ENCODE measurements at regions not wholly inside any gene's neighbourhood (a gene's known extent, or its start where the extent isn't known, plus 50 kb on each side); places are given as distances from the start of the nearest gene placed in this dataset.
"Not testable (repeated sequence)": the region's sequence is repeated elsewhere in the genome, so short reads cannot be mapped to it uniquely, and the experiment has no call there.

DNA sequence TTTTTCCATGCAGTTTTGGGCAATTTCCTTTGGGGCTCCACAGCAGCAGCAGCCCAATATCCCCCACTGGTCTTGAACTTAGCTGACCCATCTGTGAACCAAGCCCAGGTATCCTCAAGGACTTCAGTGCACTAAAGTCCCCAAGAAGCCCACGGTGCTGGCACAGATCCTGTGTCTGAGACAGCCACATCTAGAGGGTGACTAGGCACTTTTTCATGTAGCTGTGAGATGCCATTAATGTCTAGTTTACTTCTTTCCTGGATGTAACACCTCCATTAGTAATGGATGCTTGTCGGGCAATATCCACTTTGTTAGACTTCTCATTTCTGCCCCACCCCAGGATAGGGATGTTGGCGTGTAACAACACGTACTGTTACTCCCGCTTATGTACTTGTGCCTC is 117.9 kb downstream of the GPCPD1 start:
- TF ChIP-seq POLR2A (IDR thresholded peaks at IDR 0.05; ENCODE audit: low read depth, low read length) (no peak), TAF1 (IDR thresholded peaks at IDR 0.05; ENCODE audit: borderline replicate concordance, low read depth, low read length) (no peak), POLR2AphosphoS5 (IDR thresholded peaks at IDR 0.05; ENCODE audit: low read depth, low read length) (no peak)
- no peak for DNase-seq (ENCODE audit: insufficient read length)
- no peak for FAIRE-seq

DNA sequence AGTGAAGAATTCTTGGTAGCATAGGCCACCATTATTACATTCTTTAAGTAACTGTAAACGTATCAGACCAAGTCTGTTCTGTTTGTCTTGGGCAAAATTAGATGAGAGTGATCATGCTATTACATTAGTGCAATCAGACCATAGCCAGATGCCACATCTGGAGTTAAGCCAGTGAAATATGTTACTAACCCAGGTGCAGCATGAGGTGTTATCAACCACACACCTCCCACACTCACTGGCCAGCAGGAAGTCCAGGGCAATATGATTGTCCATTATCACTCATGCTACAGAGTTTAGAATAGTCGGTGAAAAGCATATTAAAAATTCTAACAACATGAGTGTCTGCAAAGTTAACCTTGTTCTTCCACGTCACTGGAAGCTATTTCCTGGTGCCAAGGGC is 119.4 kb downstream of the GPCPD1 start:
- FAIRE-seq (no peak), DNase-seq (ENCODE audit: insufficient read length) (no peak)
- no peak for TF ChIP-seq POLR2A (IDR thresholded peaks at IDR 0.05; ENCODE audit: low read depth, low read length)
- no peak for TF ChIP-seq TAF1 (IDR thresholded peaks at IDR 0.05; ENCODE audit: borderline replicate concordance, low read depth, low read length)
- no peak for TF ChIP-seq POLR2AphosphoS5 (IDR thresholded peaks at IDR 0.05; ENCODE audit: low read depth, low read length)

DNA sequence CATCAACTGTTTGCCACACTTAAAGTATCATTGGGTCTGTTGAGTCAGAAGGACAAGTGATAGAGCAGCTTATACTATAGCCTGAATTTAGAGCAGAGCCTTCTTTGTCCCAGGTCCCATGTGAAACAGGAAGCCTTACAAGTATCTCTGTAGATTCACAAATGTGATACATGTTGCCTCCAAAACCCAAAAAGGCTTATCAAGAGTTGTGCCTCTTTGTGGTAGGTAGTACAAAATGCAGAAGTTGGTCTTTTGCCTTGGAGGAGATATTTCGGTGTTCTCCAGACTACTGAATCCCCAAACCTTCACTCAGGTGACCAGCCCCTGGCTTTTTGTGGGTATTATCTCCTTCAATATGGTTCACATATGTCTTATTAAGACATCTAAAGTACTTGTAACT is 121.2 kb downstream of the GPCPD1 start:
- TF ChIP-seq POLR2AphosphoS5 (IDR thresholded peaks at IDR 0.05; ENCODE audit: low read depth, low read length): no peak
- no peak for TF ChIP-seq TAF1 (IDR thresholded peaks at IDR 0.05; ENCODE audit: borderline replicate concordance, low read depth, low read length)
- TF ChIP-seq POLR2A (IDR thresholded peaks at IDR 0.05; ENCODE audit: low read depth, low read length): no peak
- no peak for FAIRE-seq
- DNase-seq (ENCODE audit: insufficient read length): no peak

DNA sequence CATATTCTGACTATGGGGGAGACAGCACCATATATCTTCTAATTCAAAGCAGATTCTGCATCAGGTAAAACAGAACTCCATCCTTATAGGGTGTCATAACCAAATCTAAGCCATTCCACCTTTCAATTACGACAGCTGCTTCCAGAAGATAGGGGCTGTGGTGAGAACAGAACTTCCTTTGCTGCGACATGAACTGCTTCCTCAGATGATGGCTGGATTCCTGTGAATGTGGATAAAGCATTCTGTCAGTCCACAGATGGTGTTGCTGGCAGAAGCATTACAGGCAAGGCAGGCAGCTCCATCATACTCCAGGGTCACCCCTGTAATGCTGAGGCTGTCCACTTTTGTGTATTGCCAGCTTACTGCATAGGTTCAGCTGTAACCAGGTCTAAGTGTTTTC is 122.0 kb downstream of the GPCPD1 start:
- FAIRE-seq (peak; percentile 46), DNase-seq (ENCODE audit: insufficient read length) (no peak)
- TF ChIP-seq TAF1 (IDR thresholded peaks at IDR 0.05; ENCODE audit: borderline replicate concordance, low read depth, low read length): no peak
- no peak for TF ChIP-seq POLR2AphosphoS5 (IDR thresholded peaks at IDR 0.05; ENCODE audit: low read depth, low read length)
- TF ChIP-seq POLR2A (IDR thresholded peaks at IDR 0.05; ENCODE audit: low read depth, low read length): no peak

DNA sequence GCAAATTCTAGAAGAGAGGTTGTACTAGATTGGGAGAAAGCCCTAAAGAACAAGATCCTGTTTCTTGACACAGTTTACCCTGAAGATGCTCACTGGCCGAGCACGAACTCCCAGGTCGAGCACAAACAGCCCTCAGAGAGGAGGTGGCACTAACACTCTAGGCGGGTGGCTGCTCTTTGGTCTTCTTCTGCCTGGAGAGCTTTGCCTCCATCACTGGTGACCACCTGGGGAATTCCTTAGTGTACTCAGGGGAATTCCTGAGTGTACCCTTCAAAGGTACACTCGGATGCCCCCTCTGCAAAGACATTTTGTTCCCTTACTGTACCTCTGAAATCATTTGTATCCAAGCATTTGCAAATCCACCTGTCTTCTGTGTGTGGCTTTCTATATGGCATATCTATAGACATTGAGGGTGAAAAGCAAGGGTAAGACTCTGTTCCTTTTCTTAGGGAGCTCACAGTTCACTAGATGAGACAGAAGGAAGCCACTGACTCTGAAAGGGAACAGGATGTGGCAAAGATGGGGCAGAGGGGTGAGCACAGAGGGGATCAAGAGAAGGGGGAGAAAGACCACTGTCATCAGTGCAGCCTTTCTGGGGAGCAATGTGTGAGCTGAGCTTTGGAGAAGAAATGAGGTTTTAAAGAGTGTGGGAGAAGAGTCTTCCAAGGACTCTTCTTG is 124.3 kb downstream of the GPCPD1 start:
- TF ChIP-seq POLR2A (IDR thresholded peaks at IDR 0.05; ENCODE audit: low read depth, low read length) (no peak), TAF1 (IDR thresholded peaks at IDR 0.05; ENCODE audit: borderline replicate concordance, low read depth, low read length) (no peak), POLR2AphosphoS5 (IDR thresholded peaks at IDR 0.05; ENCODE audit: low read depth, low read length) (no peak)
- FAIRE-seq: peak; percentile 75
- DNase-seq (ENCODE audit: insufficient read length): no peak

DNA sequence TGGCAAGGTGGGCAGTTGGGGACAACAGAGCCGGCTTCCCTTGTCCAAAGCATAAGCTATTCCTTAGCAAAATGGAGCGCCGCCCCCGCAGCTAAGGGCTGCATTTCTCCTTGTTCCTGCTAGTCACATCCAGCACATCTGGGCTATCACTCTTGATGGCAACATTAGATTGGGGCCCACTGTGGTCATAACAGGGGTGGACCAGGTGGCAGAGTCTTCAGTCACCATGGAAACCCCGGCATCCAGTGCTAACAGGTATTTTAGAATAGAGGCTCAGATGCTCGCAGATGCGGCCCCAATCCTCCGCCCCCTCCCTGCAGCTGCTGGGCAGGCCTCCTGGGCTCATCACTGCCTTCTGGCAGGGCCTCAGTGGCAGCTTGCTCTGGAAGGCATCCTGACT is 125.9 kb downstream of the GPCPD1 start:
- TF ChIP-seq TAF1 (IDR thresholded peaks at IDR 0.05; ENCODE audit: borderline replicate concordance, low read depth, low read length): no peak
- no peak for TF ChIP-seq POLR2A (IDR thresholded peaks at IDR 0.05; ENCODE audit: low read depth, low read length)
- no peak for TF ChIP-seq POLR2AphosphoS5 (IDR thresholded peaks at IDR 0.05; ENCODE audit: low read depth, low read length)
- no peak for FAIRE-seq
- no peak for DNase-seq (ENCODE audit: insufficient read length)

DNA sequence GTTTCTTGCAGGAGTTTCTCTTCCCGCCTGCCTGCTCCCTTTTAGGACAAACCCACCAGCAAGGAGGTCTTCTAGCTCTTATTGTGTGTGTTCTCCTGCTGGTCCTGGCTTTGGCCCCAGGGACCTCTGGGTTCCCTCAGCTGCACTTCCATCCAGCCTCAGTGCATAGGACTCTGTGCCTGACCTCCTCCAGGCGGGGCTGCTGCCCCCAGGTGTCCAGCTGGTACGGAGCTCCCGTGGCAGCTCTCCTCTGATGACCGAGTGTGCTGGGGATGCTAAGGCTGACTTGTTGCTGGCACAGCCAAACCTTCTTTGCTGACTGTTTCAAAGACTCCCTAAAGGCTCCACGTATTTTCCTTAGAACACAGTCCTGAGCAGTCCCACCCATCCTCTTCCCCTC is 126.5 kb downstream of the GPCPD1 start:
- FAIRE-seq: no peak
- TF ChIP-seq POLR2A (IDR thresholded peaks at IDR 0.05; ENCODE audit: low read depth, low read length) (no peak), TAF1 (IDR thresholded peaks at IDR 0.05; ENCODE audit: borderline replicate concordance, low read depth, low read length) (no peak), POLR2AphosphoS5 (IDR thresholded peaks at IDR 0.05; ENCODE audit: low read depth, low read length) (no peak)
- DNase-seq (ENCODE audit: insufficient read length): no peak

DNA sequence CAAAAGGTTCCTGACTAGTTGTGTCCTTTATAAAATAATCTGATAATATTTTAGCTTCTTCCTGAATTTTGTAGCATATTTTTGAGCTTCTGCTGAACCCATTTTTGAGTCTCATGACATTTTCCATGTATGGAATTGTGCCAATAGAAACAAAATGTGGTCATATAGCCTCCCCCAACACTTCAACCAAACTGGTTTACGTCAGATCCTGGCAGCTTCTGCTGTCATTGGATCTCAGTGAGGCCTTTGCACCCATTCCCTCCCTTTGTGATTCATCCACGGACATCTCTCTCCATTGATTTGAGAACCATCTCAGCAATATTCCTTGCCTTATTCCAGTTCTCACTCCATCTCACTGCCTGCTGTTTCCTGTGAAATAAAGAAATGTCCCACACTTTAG is 128.0 kb downstream of the GPCPD1 start:
- FAIRE-seq: no peak
- no peak for DNase-seq (ENCODE audit: insufficient read length)
- TF ChIP-seq TAF1 (IDR thresholded peaks at IDR 0.05; ENCODE audit: borderline replicate concordance, low read depth, low read length) (no peak), POLR2A (IDR thresholded peaks at IDR 0.05; ENCODE audit: low read depth, low read length) (no peak)

DNA sequence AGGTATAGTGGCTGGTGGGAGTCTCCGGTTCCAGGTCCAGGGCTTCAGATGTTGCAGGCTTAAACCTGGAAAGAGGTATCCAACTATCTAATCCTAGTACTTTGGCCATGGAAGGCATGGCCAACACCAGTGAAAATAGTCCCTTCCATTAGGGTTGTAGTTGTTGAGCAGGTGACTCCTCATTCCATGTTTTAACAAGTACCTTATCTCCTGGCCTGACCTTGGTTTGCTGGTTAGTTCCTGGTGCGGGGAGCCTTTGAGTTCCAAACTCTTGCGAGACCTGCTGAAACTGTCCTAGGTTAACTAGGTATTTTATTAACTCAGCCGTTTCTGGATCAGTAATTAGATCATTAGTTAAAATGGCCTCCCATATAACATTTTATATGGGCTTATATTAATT is 128.9 kb downstream of the GPCPD1 start:
- DNase-seq (ENCODE audit: insufficient read length): no peak
- no peak for FAIRE-seq
- TF ChIP-seq TAF1 (IDR thresholded peaks at IDR 0.05; ENCODE audit: borderline replicate concordance, low read depth, low read length): no peak
- no peak for TF ChIP-seq POLR2A (IDR thresholded peaks at IDR 0.05; ENCODE audit: low read depth, low read length)
- no peak for TF ChIP-seq POLR2AphosphoS5 (IDR thresholded peaks at IDR 0.05; ENCODE audit: low read depth, low read length)

DNA sequence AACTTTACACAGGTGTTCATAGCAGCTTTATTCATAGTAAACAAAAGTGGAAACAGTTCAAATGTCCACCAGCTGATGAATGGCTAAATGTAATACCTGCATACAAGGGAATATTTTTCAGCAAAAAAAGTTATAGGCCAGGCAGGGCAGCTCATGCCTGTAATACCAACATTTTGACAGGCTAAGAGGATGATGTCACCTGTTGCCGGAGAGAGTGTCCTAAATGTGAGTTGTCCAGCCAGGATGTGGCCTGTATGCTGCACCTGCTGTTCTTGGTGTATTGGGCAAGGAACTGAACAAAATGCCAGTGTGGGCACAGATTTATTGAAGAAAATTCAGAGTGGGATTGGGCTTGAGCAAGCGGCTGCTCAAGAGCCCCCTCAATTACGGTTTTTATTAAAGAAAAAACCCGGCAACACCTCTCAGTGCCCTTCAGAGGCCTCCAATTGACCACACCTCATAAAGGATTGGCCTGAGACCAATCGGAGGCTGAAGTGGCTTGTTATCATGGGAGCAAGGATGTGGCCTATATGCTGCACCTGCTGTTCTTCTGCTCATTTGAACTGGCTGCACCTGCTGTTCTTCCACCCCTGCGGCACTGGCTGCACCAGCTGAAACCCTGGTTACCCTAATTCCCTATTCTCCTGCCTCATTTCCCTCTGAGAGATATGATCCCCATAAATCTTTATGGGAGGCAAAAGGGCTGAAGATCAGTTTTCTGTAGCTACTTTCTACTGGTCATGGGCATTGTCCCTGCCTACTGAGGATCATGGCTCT is 129.8 kb downstream of the GPCPD1 start:
- no peak for TF ChIP-seq TAF1 (IDR thresholded peaks at IDR 0.05; ENCODE audit: borderline replicate concordance, low read depth, low read length)
- no peak for TF ChIP-seq POLR2A (IDR thresholded peaks at IDR 0.05; ENCODE audit: low read depth, low read length)
- no peak for TF ChIP-seq POLR2AphosphoS5 (IDR thresholded peaks at IDR 0.05; ENCODE audit: low read depth, low read length)
- DNase-seq (ENCODE audit: insufficient read length) (no peak), FAIRE-seq (no peak)

DNA sequence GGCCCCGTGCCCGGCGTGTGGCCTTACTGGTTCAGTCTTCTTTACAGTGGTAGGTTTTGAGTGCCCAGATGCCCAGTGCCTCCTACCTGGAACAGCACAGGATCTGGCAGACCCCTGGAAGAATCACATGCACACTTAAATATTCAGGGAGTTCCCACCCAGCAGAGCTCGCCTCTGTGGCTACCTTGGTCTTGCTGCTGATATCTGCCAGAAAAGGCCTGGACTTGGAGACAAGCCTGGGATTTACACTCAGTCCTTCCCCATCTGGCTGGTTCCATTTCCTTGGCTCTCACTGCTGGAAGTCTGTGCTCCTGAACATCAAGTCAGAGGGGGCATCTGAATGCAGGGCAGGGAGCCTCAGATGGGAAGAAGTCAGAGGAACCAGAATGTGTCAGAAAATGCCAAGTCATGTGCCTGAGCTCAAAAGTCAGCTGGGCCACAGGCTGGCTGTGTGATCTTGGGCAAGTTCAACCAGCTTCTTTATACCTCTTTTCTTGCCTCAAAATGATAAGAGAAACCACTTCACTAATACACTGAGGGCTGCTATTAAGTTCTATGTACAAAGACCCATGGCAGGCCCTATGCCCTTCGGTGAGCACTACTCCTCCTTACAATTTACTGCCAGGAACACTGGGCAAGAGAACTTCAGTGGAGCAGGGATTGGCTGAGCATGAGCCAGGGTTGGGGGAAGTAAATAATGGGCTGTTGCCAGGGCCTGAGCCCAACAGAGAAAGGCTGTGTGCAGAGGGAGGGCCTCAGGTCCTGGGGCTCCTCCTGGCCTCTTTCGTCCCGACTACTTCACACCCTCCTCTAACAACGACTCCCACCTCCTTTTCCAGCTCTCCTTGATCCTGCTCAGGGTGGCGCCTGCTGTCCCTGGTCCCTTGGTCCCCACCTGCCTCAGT is 135.9 kb downstream of the GPCPD1 start:
- FAIRE-seq (no peak), DNase-seq (ENCODE audit: insufficient read length) (no peak)
- TF ChIP-seq POLR2AphosphoS5 (IDR thresholded peaks at IDR 0.05; ENCODE audit: low read depth, low read length) (no peak), TAF1 (IDR thresholded peaks at IDR 0.05; ENCODE audit: borderline replicate concordance, low read depth, low read length) (no peak), POLR2A (IDR thresholded peaks at IDR 0.05; ENCODE audit: low read depth, low read length) (no peak)

DNA sequence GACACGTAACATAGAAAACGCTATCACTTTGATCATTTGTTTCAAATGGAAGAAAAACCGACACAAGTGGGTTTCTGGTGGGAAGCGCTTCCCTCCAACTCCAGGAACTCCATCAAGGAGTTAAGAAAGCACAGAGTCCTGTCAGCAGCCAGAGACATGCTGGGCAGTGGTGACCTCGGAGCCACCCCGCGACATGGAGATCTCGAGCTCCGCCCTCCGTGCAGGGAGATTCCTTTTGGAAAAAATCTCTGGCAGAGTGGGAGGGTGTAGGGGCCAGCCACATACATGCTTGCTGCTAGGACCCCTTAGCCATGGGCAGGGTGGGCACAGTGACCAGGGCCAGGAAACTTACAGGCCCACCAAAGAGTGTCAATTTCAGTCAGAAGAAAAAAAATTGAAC is 138.9 kb downstream of the GPCPD1 start:
- not testable (repeated sequence) for FAIRE-seq; DNase-seq (ENCODE audit: insufficient read length)

Measured in GM12892 (cell line).